GM23338 (cell line): ENCODE measurements at regions not wholly inside any gene's neighbourhood (a gene's known extent, or its start where the extent isn't known, plus 50 kb on each side); places are given as distances from the start of the nearest gene placed in this dataset.

Experiments
- ATAC-seq: fragments of 200-7000 bp; cut with Tn5 transposase; 3 replicates; pipeline ENCODE4 v1.9.1; 2020
- DNase-seq: peaks from one replicate; pipeline ENCODE4 v3.0.0-alpha.2; 2015; ENCODE audit warnings: low spot score
- H2AFZ ChIP-seq: fragments of 200-600 bp; sonication (generic); 2 replicates; pipeline ENCODE4 v1.8.0; 2016; ENCODE audit warnings: antibody characterized with exemption, mild to moderate bottlenecking, moderate library complexity
- H3F3A ChIP-seq: fragments of 200-600 bp; sonication (generic); replicated peaks from 2 replicates; pipeline ENCODE4 v1.8.0; 2017; ENCODE audit warnings: antibody characterized with exemption, mixed run types, low read depth
- H3K27ac ChIP-seq: fragments of 200-600 bp; sonication (generic); 2 replicates; pipeline ENCODE4 v1.6.1; 2016; ENCODE audit warnings: low read depth
- H3K27me3 ChIP-seq: fragments of 200-600 bp; sonication (generic); 2 replicates; pipeline ENCODE4 v1.8.0; 2016; ENCODE audit warnings: mild to moderate bottlenecking, mixed run types, moderate library complexity; ENCODE audit not compliant: insufficient read depth
- H3K36me3 ChIP-seq: fragments of 200-600 bp; sonication (generic); 2 replicates; pipeline ENCODE4 v1.8.0; 2016; ENCODE audit warnings: mild to moderate bottlenecking; ENCODE audit not compliant: insufficient read depth
- H3K4me1 ChIP-seq: fragments of 200-600 bp; sonication (generic); 2 replicates; pipeline ENCODE4 v1.8.0; 2016; ENCODE audit warnings: mild to moderate bottlenecking, moderate library complexity; ENCODE audit not compliant: insufficient read depth
- H3K4me2 ChIP-seq: fragments of 200-600 bp; sonication (generic); 2 replicates; pipeline ENCODE4 v1.7.1; 2017; ENCODE audit warnings: mixed run types
- H3K4me3 ChIP-seq: fragments of 200-600 bp; sonication (generic); 2 replicates; pipeline ENCODE4 v1.6.1; 2016; ENCODE audit warnings: mixed run types
- H3K79me2 ChIP-seq: fragments of 200-600 bp; sonication (generic); replicated peaks from 2 replicates; pipeline ENCODE4 v1.8.0; 2017; ENCODE audit warnings: mild to moderate bottlenecking; ENCODE audit not compliant: insufficient read depth
- H3K9me2 ChIP-seq: fragments of 200-600 bp; sonication (generic); 2 replicates; pipeline ENCODE4 v1.8.0; 2017; ENCODE audit not compliant: insufficient read depth
- H4K20me1 ChIP-seq: fragments of 200-600 bp; sonication (generic); replicated peaks from 2 replicates; pipeline ENCODE4 v1.8.0; 2017; ENCODE audit warnings: mild to moderate bottlenecking; ENCODE audit not compliant: insufficient read depth
- H3K27ac Mint-ChIP-seq: 2 replicates; pipeline ENCODE4 v1.8.0; 2020; ENCODE audit warnings: inconsistent platforms, mild to moderate bottlenecking, moderate library complexity, mixed read lengths
- H3K27me3 Mint-ChIP-seq: 3 replicates; pipeline ENCODE4 v1.8.0; 2022; ENCODE audit warnings: low read depth, mild to moderate bottlenecking, moderate library complexity, mixed read lengths, inconsistent platforms; ENCODE audit not compliant: insufficient read depth, poor library complexity
- H3K36me3 Mint-ChIP-seq: 3 replicates; pipeline ENCODE4 v1.8.0; 2021; ENCODE audit warnings: low read depth, mild to moderate bottlenecking, inconsistent platforms, moderate library complexity, mixed read lengths
- H3K4me1 Mint-ChIP-seq: 3 replicates; pipeline ENCODE4 v1.8.0; 2020; ENCODE audit warnings: mild to moderate bottlenecking, inconsistent platforms, mixed read lengths
- H3K4me3 Mint-ChIP-seq: 3 replicates; pipeline ENCODE4 v1.8.0; 2021; ENCODE audit warnings: moderate library complexity, mild to moderate bottlenecking, inconsistent platforms, mixed read lengths
- H3K9me3 Mint-ChIP-seq: 3 replicates; pipeline ENCODE4 v1.8.0; 2020; ENCODE audit warnings: moderate library complexity, mild to moderate bottlenecking, inconsistent platforms, mixed read lengths
- CREB1 ChIP-seq: fragments of 250-450 bp; sonication (Bioruptor Pico); IDR thresholded peaks from 2 replicates; pipeline ENCODE4 v1.5.0; 2020; ENCODE audit warnings: low read depth, mild to moderate bottlenecking, moderate library complexity
- CTCF ChIP-seq, 2 experiments: fragments of 200-600 bp in 1 of 2; sonication (generic) in 1 of 2; conservative IDR thresholded peaks; 2 replicates each; pipeline versions ENCODE4 v1.5.1 to v1.6.1; 2016 to 2017; ENCODE audit warnings: antibody characterized with exemption in 2 of 2, low read depth in 2 of 2, mild to moderate bottlenecking in 2 of 2, moderate library complexity in 1 of 2
- ETS1 ChIP-seq: IDR thresholded peaks from 2 replicates; pipeline ENCODE4 v1.6.1; 2016; ENCODE audit warnings: antibody characterized with exemption
- EZH2 ChIP-seq: fragments of 200-600 bp; sonication (generic); IDR thresholded peaks from one replicate; pipeline ENCODE4 v1.8.0; 2017; ENCODE audit warnings: antibody characterized with exemption, mild to moderate bottlenecking, low read depth; ENCODE audit not compliant: unreplicated experiment
- EZH2phosphoT487 ChIP-seq: fragments of 200-600 bp; sonication (generic); IDR thresholded peaks from one replicate; pipeline ENCODE4 v1.8.1; 2018; ENCODE audit warnings: antibody characterized with exemption; ENCODE audit not compliant: unreplicated experiment
- JUNB ChIP-seq: IDR thresholded peaks from one replicate; pipeline ENCODE4 v1.6.1; 2016; ENCODE audit warnings: antibody characterized with exemption; ENCODE audit not compliant: unreplicated experiment
- NANOG ChIP-seq: IDR thresholded peaks from 2 replicates; pipeline ENCODE4 v1.6.1; 2016; ENCODE audit warnings: antibody characterized with exemption, borderline replicate concordance
- POLR2AphosphoS5 ChIP-seq: IDR thresholded peaks from 2 replicates; pipeline ENCODE4 v1.6.1; 2016; ENCODE audit warnings: antibody characterized with exemption, low read depth
- REST ChIP-seq: IDR thresholded peaks from one replicate; pipeline ENCODE4 v1.6.1; 2018; ENCODE audit warnings: antibody characterized with exemption; ENCODE audit not compliant: unreplicated experiment
- STAT1 ChIP-seq: IDR thresholded peaks from one replicate; pipeline ENCODE4 v1.6.1; 2016; ENCODE audit warnings: antibody characterized with exemption; ENCODE audit not compliant: unreplicated experiment
- ZNF114 ChIP-seq: fragments of 250-450 bp; sonication (Bioruptor Pico); IDR thresholded peaks from 2 replicates; pipeline ENCODE4 v1.5.0; 2020; ENCODE audit warnings: mild to moderate bottlenecking, moderate library complexity
- ZNF331 ChIP-seq: fragments of 250-450 bp; sonication (Bioruptor Pico); IDR thresholded peaks from 2 replicates; pipeline ENCODE4 v1.5.0; 2020; ENCODE audit warnings: low read depth, mild to moderate bottlenecking, moderate library complexity

- no peak overlapping the region for H3K4me2 ChIP-seq
- Mint-ChIP-seq H3K9me3 (peaks cover 2% of the 10 kb centered on the region; the same call in 1 of the 3 replicates), H3K36me3 (peaks cover 3% of the 10 kb centered on the region), H3K27ac (no peak overlapping the region), H3K4me3 (no peak overlapping the region), H3K4me1 (peaks cover 34% of the 10 kb centered on the region), H3K27me3 (peaks cover 5% of the 10 kb centered on the region)
- peaks cover 24% of the 10 kb centered on the region for H3K9me2 ChIP-seq
- H2AFZ ChIP-seq: no peak overlapping the region
- H3K4me1 ChIP-seq: peaks cover 24% of the 10 kb centered on the region
- no peaks in the 10 kb centered on the region for H4K20me1 ChIP-seq
- no peaks in the 10 kb centered on the region for H3K27me3 ChIP-seq
- no peak for ATAC-seq
- H3F3A ChIP-seq: no peaks in the 10 kb centered on the region
- no peak overlapping the region for H3K4me3 ChIP-seq
- TF ChIP-seq EZH2phosphoT487: no peak
- no peak for TF ChIP-seq CTCF (conservative IDR thresholded peaks at IDR 0.05; ENCODE audit: low read depth in 2 of 2)
- TF ChIP-seq REST: no peak
- TF ChIP-seq ZNF114: no peak
- no peak for TF ChIP-seq JUNB
- no peaks in the 10 kb centered on the region for H3K36me3 ChIP-seq
- DNase-seq: no peak
- no peak overlapping the region for H3K27ac ChIP-seq
- H3K79me2 ChIP-seq: no peaks in the 10 kb centered on the region
Measured at GRCh38 chr11:57871231-57871630, 109.6 kb downstream of the CTNND1 start.

GRCh38 chr11:57873196-57873911, 111.8 kb downstream of the CTNND1 start:
- Histone ChIP-seq H3K27ac (no peak overlapping the region), H3F3A (no peaks in the 10 kb centered on the region), H3K4me2 (no peak overlapping the region), H3K9me2 (peaks cover 9% of the 10 kb centered on the region; the same call in 1 of the 2 replicates), H3K4me1 (peaks cover 12% of the 10 kb centered on the region), H3K79me2 (no peaks in the 10 kb centered on the region), H3K36me3 (no peaks in the 10 kb centered on the region), H2AFZ (peak overlapping the region; percentile 11; the same call in 1 of the 2 replicates), H4K20me1 (no peaks in the 10 kb centered on the region), H3K27me3 (no peaks in the 10 kb centered on the region), H3K4me3 (no peak overlapping the region)
- no peak overlapping the region for H3K27ac Mint-ChIP-seq
- H3K27me3 Mint-ChIP-seq: peaks cover 5% of the 10 kb centered on the region
- H3K9me3 Mint-ChIP-seq: no peaks in the 10 kb centered on the region
- DNase-seq: no peak
- H3K4me1 Mint-ChIP-seq: peaks cover 17% of the 10 kb centered on the region
- no peak for ATAC-seq
- no peaks in the 10 kb centered on the region; the same call in 2 of the 3 replicates for H3K36me3 Mint-ChIP-seq
- H3K4me3 Mint-ChIP-seq: no peak overlapping the region; the same call in 2 of the 3 replicates
- no peak for TF ChIP-seq CTCF (conservative IDR thresholded peaks at IDR 0.05; ENCODE audit: low read depth in 2 of 2)
- TF ChIP-seq ETS1: no peak
- TF ChIP-seq STAT1: no peak
- TF ChIP-seq NANOG: no peak
- TF ChIP-seq JUNB: no peak
- TF ChIP-seq POLR2AphosphoS5: no peak
- TF ChIP-seq ZNF331: no peak
- no peak for TF ChIP-seq CREB1
- TF ChIP-seq EZH2phosphoT487: no peak
- no peak for TF ChIP-seq EZH2
- TF ChIP-seq ZNF114: no peak
